Keratinocyte (primary cell): ENCODE measurements at regions not wholly inside any gene's neighbourhood (a gene's known extent, or its start where the extent isn't known, plus 50 kb on each side); places are given as distances from the start of the nearest gene placed in this dataset.

Experiments
- DNase-seq: peaks from one replicate; pipeline ENCODE4 v3.0.0-alpha.2; 2011; ENCODE audit warnings: low read depth, missing footprints, low spot score
- FAIRE-seq: peaks from 2 replicates; lab custom pipeline; 2011; peaks lifted over from hg19 to GRCh38; lab: Jason Lieb, UNC
- H2AFZ ChIP-seq: 2 replicates; pipeline ENCODE4 v1.6.0; 2012; ENCODE audit warnings: low read length, control low read depth, inconsistent platforms; ENCODE audit not compliant: control insufficient read depth
- H3K27ac ChIP-seq: 2 replicates; pipeline ENCODE4 v1.5.1; 2011; ENCODE audit warnings: low read length; ENCODE audit not compliant: control insufficient read depth, insufficient read depth
- H3K27me3 ChIP-seq: 3 replicates; pipeline ENCODE4 v1.6.0; 2011; ENCODE audit warnings: low read length; ENCODE audit not compliant: control insufficient read depth, insufficient read depth; ENCODE audit errors: extremely low read depth
- H3K36me3 ChIP-seq, 2 experiments: 2 replicates in 1 of 2; 3 replicates in 1 of 2; pipeline ENCODE4 v1.5.1; 2011; ENCODE audit warnings: low read length in 2 of 2, mild to moderate bottlenecking in 1 of 2; ENCODE audit not compliant: control insufficient read depth in 2 of 2, insufficient read depth in 2 of 2; ENCODE audit errors: extremely low read depth in 1 of 2
- H3K4me1 ChIP-seq: 3 replicates; pipeline ENCODE4 v1.5.1; 2011; ENCODE audit warnings: low read length; ENCODE audit not compliant: control insufficient read depth, insufficient read depth; ENCODE audit errors: extremely low read depth
- H3K4me2 ChIP-seq: 3 replicates; pipeline ENCODE4 v1.6.0; 2011; ENCODE audit warnings: low read depth, low read length; ENCODE audit not compliant: control insufficient read depth, insufficient read depth; ENCODE audit errors: extremely low read depth
- H3K4me3 ChIP-seq, 3 experiments: fragments of 200-600 bp in 1 of 3; sonication (generic) in 1 of 3; 2 replicates in 2 of 3; 3 replicates in 1 of 3; pipeline ENCODE4 v1.5.1; 2011 to 2016; ENCODE audit warnings: low read length in 3 of 3, mild to moderate bottlenecking in 3 of 3, control low read depth in 2 of 3, inconsistent platforms in 1 of 3, low read depth in 1 of 3, mixed read lengths in 1 of 3, mixed run types in 1 of 3, moderate library complexity in 1 of 3; ENCODE audit not compliant: control insufficient read depth in 2 of 3, insufficient read depth in 2 of 3; ENCODE audit errors: extremely low read depth in 1 of 3
- H3K79me2 ChIP-seq: 2 replicates; pipeline ENCODE4 v1.6.0; 2012; ENCODE audit warnings: low read length; ENCODE audit not compliant: control insufficient read depth, insufficient read depth
- H3K9ac ChIP-seq: 3 replicates; pipeline ENCODE4 v1.6.0; 2011; ENCODE audit warnings: low read length; ENCODE audit not compliant: control insufficient read depth, insufficient read depth; ENCODE audit errors: extremely low read depth
- H3K9me1 ChIP-seq: 3 replicates; pipeline ENCODE4 v1.6.0; 2011; ENCODE audit warnings: low read length; ENCODE audit not compliant: control insufficient read depth, insufficient read depth; ENCODE audit errors: extremely low read depth
- H3K9me3 ChIP-seq: 2 replicates; pipeline ENCODE4 v1.5.1; 2012; ENCODE audit warnings: low read depth, low read length; ENCODE audit not compliant: control insufficient read depth
- H4K20me1 ChIP-seq: 3 replicates; pipeline ENCODE4 v1.6.0; 2011; ENCODE audit warnings: low read length; ENCODE audit not compliant: control insufficient read depth, insufficient read depth; ENCODE audit errors: extremely low read depth
- EZH2 ChIP-seq: IDR thresholded peaks from one replicate; pipeline ENCODE4 v1.6.1; 2012; ENCODE audit warnings: inconsistent platforms, mild to moderate bottlenecking, low read length, moderate library complexity
- dilution Hi-C: fragments of 300-500 bp; cut with MboI; formaldehyde crosslinking; loops from one replicate; pipeline ENCODE4 v1.7.0; 2020; ENCODE audit warnings: low sequenced_read_pairs; ENCODE audit not compliant: extremely low pct_ligation_motif_present
- TF ChIP-seq, protein P1 (sequence below), 3 experiments: IDR thresholded peaks in 1 of 3; conservative IDR thresholded peaks in 1 of 3; optimal IDR thresholded peaks in 1 of 3; 2 replicates in 2 of 3; 3 replicates in 1 of 3; pipeline versions ENCODE3 to v1.5.1; 2011; ENCODE audit warnings: low read length in 3 of 3, mild to moderate bottlenecking in 3 of 3, moderate library complexity in 2 of 3, control low read depth in 1 of 3, inconsistent platforms in 1 of 3; ENCODE audit not compliant: insufficient read depth in 2 of 3; ENCODE audit errors: extremely low read depth in 1 of 3

DNA sequence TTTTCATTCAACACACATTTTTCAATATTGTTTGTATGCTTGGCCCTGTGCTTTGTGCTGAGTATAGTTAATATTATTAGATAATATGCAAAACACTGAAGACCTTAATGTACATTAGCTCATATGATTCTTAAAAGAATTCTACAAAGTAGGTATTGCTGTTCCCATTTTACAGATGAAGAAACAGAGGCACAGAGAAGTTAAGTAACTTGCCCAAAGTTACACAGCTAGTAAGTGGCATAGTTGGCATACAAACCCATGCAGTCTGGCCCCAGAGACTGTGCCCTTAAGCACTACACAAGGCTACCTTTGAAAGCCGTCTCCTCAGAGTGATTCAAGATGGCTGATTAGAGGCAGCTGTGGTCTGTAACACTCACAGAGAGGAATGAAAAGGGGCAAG lies 293.4 kb upstream of the F9 start:
- no peaks in the 10 kb centered on the region for H3K79me2 ChIP-seq
- no peak overlapping the region for H3K4me3 ChIP-seq
- no peaks in the 10 kb centered on the region for H3K27me3 ChIP-seq
- DNase-seq (no peak), FAIRE-seq (no peak)
- no peaks in the 10 kb centered on the region for H3K9me1 ChIP-seq
- no peak for TF ChIP-seq EZH2
- TF ChIP-seq, protein P1, sequence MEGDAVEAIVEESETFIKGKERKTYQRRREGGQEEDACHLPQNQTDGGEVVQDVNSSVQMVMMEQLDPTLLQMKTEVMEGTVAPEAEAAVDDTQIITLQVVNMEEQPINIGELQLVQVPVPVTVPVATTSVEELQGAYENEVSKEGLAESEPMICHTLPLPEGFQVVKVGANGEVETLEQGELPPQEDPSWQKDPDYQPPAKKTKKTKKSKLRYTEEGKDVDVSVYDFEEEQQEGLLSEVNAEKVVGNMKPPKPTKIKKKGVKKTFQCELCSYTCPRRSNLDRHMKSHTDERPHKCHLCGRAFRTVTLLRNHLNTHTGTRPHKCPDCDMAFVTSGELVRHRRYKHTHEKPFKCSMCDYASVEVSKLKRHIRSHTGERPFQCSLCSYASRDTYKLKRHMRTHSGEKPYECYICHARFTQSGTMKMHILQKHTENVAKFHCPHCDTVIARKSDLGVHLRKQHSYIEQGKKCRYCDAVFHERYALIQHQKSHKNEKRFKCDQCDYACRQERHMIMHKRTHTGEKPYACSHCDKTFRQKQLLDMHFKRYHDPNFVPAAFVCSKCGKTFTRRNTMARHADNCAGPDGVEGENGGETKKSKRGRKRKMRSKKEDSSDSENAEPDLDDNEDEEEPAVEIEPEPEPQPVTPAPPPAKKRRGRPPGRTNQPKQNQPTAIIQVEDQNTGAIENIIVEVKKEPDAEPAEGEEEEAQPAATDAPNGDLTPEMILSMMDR (optimal IDR thresholded peaks at IDR 0.05 in 1 of 3, IDR thresholded peaks at IDR 0.05 in 1 of 3, conservative IDR thresholded peaks at IDR 0.05 in 1 of 3; ENCODE audit: extremely low read depth in 1 of 3, insufficient read depth in 2 of 3, low read length in 3 of 3), result no peak
- no peak overlapping the region for H2AFZ ChIP-seq
- H3K4me1 ChIP-seq, result no peaks in the 10 kb centered on the region
- no peak overlapping the region for H3K9ac ChIP-seq
- no peaks in the 10 kb centered on the region for H4K20me1 ChIP-seq
- no peak overlapping the region for H3K27ac ChIP-seq
- no peak overlapping the region for H3K4me2 ChIP-seq
- dilution Hi-C loops, result no loop called here
- H3K36me3 ChIP-seq, result no peaks in the 10 kb centered on the region
- H3K9me3 ChIP-seq, result no peaks in the 10 kb centered on the region

DNA sequence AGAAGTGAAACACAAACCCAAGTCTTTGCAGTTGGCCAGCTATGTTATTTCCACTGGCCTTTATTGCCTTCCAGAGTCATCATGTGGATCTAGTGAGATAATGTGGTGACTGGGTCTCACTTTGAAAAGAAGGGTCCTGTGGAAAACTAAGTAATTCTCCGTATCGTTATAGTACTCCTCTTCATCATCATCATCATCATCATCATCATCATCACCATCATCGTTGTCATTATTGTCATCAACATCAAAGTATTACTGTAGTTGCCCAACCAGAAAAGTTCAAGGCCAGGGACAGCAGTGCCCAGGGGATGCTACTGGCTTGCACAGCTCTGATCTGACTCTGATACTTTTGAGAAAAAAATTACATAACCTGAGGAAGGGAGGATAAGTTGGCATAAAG lies 295.6 kb upstream of the F9 start:
- H3K36me3 ChIP-seq, result no peaks in the 10 kb centered on the region
- no peaks in the 10 kb centered on the region for H4K20me1 ChIP-seq
- no peak overlapping the region for H3K9ac ChIP-seq
- FAIRE-seq, result no peak
- DNase-seq, result no peak
- H3K27ac ChIP-seq, result no peak overlapping the region
- H3K4me1 ChIP-seq, result no peaks in the 10 kb centered on the region
- TF ChIP-seq, protein P1 (optimal IDR thresholded peaks at IDR 0.05 in 1 of 3, IDR thresholded peaks at IDR 0.05 in 1 of 3, conservative IDR thresholded peaks at IDR 0.05 in 1 of 3; ENCODE audit: extremely low read depth in 1 of 3, insufficient read depth in 2 of 3, low read length in 3 of 3), result no peak
- TF ChIP-seq EZH2, result no peak
- H3K79me2 ChIP-seq, result no peaks in the 10 kb centered on the region
- dilution Hi-C loops, result no loop called here
- no peaks in the 10 kb centered on the region for H3K9me3 ChIP-seq
- no peak overlapping the region for H2AFZ ChIP-seq
- H3K9me1 ChIP-seq, result no peaks in the 10 kb centered on the region
- H3K4me2 ChIP-seq, result no peak overlapping the region
- no peaks in the 10 kb centered on the region for H3K27me3 ChIP-seq
- H3K4me3 ChIP-seq, result no peak overlapping the region
